Activated CD4-positive, CD25-positive, alpha-beta regulatory T cell treated with anti-CD3 and anti-CD28 coated beads, Interleukin-2, amount 50 U/mL, for 24 hours (primary cell): ENCODE measurements at regions not wholly inside any gene's neighbourhood (a gene's known extent, or its start where the extent isn't known, plus 50 kb on each side); places are given as distances from the start of the nearest gene placed in this dataset.
"Not testable (repeated sequence)": the region's sequence is repeated elsewhere in the genome, so short reads cannot be mapped to it uniquely, and the experiment has no call there.

Source experiments
- ATAC-seq, 2 donors: fragments of 150-1000 bp; cut with Tn5 transposase; one replicate each; pipeline ENCODE4 v1.10.0; 2021; ENCODE audit warnings: mild to moderate bottlenecking in 1 of 2, moderate library complexity in 1 of 2

DNA sequence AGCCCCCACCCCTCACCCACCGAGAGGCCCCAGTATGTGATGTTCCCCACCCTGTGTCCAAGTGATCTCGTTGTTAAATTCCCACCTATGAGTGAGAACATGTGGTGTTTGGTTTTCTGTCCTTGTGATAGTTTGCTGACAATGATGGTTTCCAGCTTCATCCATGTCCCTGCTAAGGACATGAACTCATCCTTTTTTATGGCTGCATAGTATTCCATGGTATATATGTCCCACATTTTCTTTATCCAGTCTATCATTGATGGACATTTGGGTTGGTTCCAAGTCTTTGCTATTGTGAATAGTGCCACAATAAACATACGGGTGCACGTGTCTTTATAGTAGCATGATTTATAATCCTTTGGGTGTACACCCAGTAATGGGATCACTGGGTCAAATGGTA lies 79.2 kb downstream of the PXDC1 start:
- not testable (repeated sequence) for ATAC-seq

- no peak for ATAC-seq
Measured at GRCh38 chr6:3671382-3671781, 80.1 kb downstream of the PXDC1 start.

GRCh38 chr6:3670356-3670755 lies 81.2 kb downstream of the PXDC1 start:
- no peak for ATAC-seq

DNA sequence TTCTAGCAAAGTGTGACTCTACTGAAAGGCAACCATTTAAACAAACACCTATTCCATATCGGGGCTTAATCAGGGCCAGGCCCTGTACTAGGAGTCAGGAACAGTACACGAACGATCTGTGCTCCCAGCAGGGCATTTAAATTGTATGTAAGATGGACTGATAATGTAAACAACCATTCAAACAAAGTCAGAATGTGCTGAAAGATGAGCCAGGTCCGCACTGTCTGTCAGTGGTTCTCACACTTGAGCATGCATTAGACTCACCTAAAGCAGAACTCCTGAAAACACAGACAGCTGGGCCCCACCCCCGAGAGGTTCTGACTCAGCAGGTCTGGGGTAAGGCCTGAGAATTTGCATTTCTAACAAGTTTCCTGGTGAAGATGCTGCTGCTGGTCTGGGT lies 81.6 kb downstream of the PXDC1 start:
- ATAC-seq: no peak

DNA sequence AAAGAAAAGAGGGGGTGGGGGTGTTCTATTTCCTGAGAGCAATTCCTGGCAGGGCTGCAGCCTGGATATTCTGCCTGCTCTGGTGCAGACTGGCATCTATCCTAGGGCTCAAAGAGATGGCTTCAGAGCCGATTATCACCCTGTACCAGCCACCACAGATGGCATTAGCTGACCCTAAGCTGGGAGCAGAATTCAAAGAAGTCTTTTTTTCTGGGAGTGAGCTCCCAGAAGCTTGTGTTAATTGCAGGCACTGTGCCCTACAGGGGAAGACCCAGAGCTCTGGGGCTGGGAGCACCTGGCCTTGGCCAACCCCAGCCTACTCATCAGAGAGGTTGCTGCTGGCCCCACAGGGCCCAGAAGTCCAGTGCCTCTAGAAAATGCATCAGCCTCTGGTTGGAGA lies 85.9 kb downstream of the PXDC1 start:
- ATAC-seq: no peak

DNA sequence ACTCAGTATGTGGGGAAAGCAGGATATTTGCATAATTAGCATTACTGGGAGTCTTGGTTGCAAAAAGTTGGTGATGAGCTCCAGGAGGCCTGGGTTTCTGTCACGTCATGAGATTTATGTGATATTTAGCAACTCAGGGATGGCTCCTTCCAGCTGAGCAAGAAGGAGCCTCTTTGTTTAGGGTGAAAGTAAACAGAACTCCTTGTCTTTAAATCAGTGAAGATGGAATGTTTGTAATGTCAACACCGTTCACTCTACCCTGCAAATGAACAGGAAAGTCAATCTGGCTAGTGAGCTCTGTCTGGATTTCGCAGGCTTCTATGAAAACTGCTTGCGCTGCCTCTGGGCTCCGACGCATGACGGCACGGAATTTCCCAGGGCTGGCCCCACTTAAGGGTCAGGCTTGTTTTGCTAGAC lies 86.9 kb downstream of the PXDC1 start:
- ATAC-seq: no peak

DNA sequence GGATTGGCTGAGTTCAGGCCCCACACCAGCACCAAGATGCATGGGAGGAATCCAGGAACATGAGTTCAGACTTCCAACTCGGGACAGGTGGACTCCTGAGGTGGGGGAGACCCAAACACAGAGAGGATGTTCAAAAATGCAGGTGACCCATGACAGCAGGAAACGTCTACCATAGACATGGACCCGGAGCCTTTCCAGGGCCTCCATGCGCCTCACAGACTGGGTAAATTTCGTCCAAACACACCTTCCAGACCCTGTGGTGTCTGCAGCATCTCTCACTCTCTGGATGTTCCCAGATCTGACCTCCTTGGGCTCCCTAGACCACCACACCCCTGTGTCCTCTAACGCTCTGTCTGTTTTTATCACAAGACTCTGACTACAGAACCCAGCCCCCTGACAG lies 87.7 kb downstream of the PXDC1 start:
- no peak for ATAC-seq

DNA sequence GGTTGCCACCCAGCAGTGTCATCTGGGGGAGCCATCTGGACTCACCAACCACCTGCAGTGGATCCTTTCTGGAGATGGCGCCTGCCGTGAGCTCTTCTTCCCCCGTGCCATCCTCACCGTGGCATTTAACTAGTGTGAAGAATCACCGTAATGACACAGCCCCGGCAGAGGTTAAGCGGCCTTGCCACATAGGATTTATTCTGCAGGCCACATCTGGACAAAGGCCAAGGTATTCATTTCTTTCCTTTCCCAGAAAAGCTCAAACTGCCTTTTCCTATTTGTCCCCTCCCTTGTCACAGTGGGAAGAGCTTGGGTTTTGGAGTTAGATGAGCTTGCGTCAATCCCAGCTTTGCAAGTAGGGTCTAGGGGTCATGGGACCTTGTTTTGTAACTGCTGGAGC lies 88.4 kb downstream of the PXDC1 start:
- no peak for ATAC-seq

- ATAC-seq: no peak
Measured at GRCh38 chr6:3661390-3661789, 90.1 kb downstream of the PXDC1 start.

DNA sequence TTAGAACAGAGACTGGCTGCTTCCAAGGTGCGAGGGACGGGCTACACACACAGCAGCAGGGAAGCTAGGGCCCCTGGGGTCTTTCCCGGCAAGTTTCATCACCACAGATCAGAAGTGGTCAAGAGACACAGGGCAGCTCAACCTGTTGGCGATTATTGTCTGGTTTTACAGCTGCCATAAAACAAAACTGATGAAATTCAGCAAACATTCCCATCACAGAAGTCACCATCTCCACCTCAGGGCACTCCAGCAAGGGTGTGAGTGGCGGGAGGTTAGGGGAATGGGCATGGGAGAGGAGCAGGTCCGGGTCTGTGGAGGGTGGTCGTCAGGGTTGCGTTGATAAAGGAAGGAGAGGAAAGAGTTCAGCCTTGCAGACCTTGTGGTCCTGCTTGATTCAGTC lies 91.0 kb downstream of the PXDC1 start:
- no peak for ATAC-seq

DNA sequence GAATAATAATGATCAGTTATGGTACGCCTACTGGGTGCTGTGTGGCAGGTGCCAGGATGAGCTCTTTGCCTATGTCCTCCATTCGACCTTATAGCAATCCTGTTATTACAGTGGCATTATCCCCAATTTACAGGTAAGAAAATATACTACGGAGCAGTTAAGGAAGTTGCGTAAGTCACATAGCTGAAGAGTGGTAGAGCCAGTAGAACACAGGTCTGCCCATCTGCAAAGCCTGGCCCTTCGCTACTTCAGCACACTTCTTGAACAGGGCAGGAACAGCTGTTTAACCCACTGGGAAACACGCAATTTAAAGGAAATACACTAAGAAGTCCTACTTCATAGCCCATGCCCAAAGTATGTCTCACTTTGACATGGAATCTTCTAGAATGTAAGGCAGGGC lies 91.8 kb downstream of the PXDC1 start:
- no peak for ATAC-seq

GRCh38 chr6:3656076-3656475 lies 95.4 kb downstream of the PXDC1 start:
- no peak for ATAC-seq

DNA sequence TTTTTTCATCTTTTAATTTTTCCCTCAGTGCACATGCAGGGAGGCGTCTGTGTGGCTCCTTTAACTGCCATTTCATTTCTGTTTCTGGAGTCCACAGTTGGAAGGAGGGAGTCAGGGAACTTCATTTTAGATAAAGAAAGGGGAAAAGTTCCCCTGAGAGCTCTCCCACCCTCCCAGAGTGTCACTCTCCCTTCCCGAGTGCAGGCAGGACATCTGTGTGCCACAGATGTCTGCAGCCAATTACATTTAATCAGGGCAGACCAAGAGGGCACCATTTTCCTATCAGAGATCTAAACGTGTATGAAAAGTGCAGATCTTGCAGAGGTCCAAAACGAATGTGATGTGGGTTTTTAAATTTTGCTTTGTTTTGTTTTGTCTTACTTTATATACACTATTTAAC lies 96.6 kb downstream of the PXDC1 start:
- ATAC-seq: no peak

DNA sequence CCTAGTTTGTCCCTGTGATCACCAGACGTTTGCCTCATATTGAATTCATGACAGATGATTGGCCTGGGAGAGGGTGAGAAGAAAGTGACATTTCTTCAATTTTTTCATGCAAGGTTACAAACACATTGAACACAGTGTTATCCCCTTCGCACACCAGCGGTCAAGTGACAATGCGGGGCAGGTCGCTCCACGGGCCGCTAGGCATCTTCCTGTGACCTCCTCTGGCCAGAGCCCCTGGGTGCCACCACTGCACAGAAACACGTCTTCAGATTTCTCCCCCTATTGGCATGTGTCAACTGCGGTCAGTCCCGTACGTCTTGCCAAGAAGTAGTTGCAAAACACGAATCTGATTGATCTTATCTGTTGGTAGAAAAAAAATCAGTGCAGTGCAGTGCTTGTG lies 97.1 kb downstream of the PXDC1 start:
- ATAC-seq: no peak

GRCh38 chr6:3653528-3654070 lies 97.9 kb downstream of the PXDC1 start:
- no peak for ATAC-seq

DNA sequence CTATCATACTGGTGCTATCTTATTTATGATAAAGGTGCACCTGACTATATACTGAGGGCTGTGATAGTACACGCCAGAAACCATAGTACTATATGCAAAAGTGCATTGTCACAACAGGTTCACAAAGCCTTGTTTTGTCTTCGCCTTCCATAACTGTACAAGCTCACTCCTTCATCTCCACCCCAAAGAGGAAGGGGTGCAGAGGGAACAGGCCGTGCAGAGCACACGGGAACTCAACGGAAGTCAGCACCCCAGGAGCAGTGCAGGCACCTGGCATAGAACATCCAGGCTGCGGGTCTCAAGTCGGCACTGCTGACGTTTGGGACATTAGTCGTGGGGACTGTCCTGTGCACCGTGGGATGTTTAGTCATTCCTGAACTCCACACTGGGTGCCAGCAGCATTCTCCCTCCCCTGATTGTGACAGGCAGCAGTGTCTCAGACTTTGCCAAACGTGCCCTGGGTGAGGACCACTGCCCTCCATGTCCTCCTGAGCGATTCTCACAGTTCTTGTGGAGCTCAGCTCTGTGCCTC lies 99.7 kb downstream of the PXDC1 start:
- no peak for ATAC-seq

DNA sequence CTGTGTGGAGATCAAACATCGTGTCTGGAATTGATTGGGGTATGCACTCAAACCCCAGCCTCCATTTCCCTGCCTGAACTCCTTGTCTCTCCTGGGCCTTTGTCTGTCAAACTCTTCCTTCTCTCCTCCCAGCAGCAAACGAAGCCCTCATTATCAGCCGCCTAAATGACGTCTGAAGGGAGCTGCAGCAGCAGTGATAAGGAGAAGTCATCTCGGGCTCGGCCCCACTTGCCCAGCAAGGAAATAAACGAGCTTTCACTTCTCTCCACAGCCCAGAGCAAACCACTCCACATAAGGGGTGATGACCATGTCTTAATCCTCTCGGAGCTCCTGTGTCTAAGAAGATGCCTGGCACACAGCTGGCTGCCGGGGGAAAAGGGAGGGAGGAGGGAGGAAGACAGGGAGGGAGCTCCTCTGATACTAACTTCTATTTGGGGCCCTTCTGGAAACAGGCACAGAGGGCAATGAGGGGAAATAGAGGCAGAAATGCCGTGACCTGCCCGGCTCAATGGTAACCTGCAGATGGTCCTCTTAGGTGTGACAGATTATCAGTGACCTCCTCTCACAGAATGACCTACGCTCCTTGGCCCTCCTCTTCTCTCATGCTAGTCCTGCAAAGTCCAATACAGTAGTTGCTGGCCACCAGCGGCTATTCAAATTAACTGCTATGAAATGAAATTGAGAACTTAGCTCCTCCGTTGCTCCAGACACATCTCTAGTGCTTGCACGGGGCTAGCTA lies 100.4 kb downstream of the PXDC1 start:
- no peak for ATAC-seq

DNA sequence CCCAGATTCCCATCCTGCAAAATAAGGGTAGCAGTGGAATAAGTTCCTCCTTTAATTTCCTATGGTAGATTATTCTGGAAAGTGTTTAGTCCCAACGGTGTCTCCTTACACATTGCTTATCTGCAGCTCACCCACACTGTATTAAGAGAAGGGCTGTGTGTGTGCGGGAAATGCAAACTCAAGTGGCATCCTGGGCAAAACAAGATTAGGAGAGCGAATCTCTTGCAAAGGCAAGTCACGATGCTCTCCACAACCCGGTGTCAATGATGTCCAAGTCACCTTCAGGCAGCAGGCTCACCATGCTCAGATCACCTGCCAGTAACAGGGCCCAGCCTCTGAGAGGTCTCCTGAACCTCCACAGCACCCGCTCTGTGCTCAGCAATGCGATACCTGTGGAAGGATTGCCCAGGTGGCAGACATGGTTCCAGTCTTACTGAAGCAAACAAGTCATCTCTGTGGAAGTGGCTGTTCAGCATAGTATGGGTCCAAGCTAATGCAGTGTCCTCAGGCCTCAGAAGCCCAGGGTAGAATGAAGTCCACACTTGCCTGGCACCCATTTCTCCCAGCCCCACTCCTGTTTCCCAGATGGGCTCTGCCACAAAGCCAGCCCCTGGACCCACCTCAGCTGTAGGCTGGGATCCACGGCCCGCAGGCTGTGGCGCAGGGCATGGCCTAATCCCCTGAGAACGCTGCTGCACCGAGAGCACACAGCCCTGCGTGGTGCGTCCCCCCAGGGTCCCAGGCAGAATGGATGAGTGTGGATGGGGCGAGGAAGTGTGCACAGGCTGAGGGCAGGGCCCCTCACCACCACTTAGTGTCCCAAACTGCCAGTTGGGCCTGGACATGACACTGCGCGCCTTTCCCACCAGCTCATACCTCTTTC lies 101.2 kb downstream of the PXDC1 start:
- ATAC-seq: no peak

- no peak for ATAC-seq
Measured at GRCh38 chr6:3648724-3649123, 102.8 kb downstream of the PXDC1 start.

GRCh38 chr6:3646616-3647362 lies 104.7 kb downstream of the PXDC1 start:
- no peak for ATAC-seq

DNA sequence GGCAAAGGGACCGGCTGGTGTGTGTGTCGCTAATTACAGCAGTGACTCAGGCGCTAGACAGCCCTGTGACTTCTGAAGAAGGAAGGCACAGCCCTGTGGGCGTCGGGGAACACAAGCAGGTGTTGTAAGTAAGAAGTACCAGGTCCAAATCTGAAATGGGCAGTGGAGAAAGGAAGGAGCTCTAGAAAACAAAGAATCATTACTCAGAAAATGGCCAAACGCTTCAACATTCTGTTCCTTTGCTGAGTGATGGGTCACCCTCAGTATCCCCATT lies 106.8 kb downstream of the PXDC1 start:
- ATAC-seq: no peak

DNA sequence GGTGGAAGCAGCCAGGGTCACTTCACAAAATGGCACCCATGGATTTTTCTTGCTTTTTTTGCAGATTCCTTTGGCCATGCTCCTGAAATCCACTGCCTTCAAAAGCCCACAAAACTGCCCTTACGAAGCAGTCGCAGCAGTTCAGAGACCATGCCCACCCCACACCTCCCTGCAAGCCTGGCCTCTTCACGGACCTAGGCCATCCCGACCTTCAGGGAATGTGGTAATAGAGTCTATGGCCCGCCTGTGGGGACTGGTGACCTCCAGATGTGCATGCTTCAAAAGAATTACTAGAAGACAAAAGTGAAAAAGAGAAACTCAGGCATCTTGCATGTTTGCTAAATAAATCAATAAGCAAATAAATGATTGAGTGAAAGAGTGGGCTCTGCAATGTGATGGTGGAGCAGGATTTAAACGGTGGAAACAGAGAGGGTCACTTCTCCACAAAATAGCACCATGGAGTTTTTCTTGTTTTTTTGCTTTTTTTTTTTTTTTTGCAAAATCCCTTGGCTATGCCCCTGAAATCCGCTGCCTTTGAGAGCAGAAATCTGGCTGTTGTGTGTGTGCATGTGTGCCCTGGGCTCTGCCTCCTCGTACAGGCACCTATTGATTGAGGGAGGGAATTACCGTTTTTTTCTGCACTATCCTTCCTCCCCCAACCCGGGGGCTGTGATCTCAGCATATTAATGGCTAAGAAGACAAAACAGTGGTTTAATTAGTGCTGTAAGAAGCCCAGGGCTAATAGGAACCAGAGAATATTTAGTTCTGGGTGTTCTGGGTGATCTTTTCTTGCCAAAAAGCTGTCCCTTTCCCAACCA lies 107.4 kb downstream of the PXDC1 start:
- no peak for ATAC-seq
